IPS-18a (cell line): ENCODE measurements at regions not wholly inside any gene's neighbourhood (a gene's known extent, or its start where the extent isn't known, plus 50 kb on each side); places are given as distances from the start of the nearest gene placed in this dataset.
"Not testable (repeated sequence)": the region's sequence is repeated elsewhere in the genome, so short reads cannot be mapped to it uniquely, and the experiment has no call there.

ENCODE experiments used
- H3K27ac ChIP-seq: one replicate; pipeline ENCODE4 v1.5.1; 2013; ENCODE audit warnings: low read length
- H3K27me3 ChIP-seq: one replicate; pipeline ENCODE4 v1.6.1; 2013; ENCODE audit warnings: mild to moderate bottlenecking, low read length; ENCODE audit not compliant: control insufficient read depth, insufficient read depth
- H3K36me3 ChIP-seq: one replicate; pipeline ENCODE4 v1.6.1; 2013; ENCODE audit warnings: low read depth, low read length; ENCODE audit not compliant: control insufficient read depth
- H3K4me1 ChIP-seq: one replicate; pipeline ENCODE4 v1.6.1; 2013; ENCODE audit warnings: low read depth, low read length; ENCODE audit not compliant: control insufficient read depth
- H3K4me3 ChIP-seq: one replicate; pipeline ENCODE4 v1.5.1; 2013; ENCODE audit warnings: low read length
- H3K9ac ChIP-seq: one replicate; pipeline ENCODE4 v1.6.1; 2013; ENCODE audit warnings: mild to moderate bottlenecking, low read length, moderate library complexity
- H3K9me3 ChIP-seq: one replicate; pipeline ENCODE4 v1.6.1; 2013; ENCODE audit warnings: low read depth, low read length; ENCODE audit not compliant: control insufficient read depth

DNA sequence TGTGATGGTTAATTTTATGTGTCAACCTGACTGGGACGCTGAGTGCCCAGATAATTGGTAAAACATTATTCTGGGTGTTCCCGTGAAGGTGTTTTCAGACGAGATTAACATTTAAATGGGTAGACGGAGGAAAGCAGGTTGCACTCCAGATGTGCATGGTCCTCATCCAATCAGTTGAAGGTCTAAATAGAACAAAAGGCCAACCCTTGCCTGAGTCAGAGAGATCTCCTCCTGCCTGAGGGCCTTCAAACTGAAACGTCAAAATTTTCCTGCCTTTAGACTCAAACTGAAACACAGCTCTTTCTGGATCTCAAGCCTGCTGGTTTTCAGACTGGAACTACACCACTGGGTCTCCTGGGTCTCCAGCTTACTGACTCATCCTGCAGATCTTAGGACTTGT lies 73.5 kb downstream of the NPIPA8 start:
- not testable (repeated sequence) for H3K4me3 ChIP-seq, H3K27ac ChIP-seq, H3K36me3 ChIP-seq, H3K27me3 ChIP-seq, H3K4me1 ChIP-seq, H3K9ac ChIP-seq, H3K9me3 ChIP-seq

DNA sequence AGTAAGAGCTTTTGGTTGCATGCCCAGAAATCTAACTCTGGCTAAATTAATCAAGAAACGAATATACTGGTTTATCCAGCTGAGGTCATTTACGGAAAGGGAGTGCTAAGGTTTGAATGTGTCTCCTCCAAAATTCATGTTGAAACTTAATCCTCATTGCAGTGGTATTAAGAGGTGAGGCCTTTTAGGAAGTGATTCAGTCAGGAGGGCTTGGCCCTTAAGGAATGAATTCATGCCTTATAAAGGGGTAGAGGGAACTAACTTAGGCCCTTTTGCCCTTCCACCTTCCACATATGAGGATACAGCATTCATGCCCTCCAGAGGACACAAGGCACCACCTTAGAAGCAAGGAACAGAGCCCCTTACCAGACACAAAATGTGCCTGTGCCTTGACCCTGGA lies 74.7 kb downstream of the NPIPA8 start:
- H3K9ac ChIP-seq, H3K36me3 ChIP-seq, H3K4me1 ChIP-seq, H3K9me3 ChIP-seq, H3K4me3 ChIP-seq, H3K27ac ChIP-seq, H3K27me3 ChIP-seq: not testable (repeated sequence)

DNA sequence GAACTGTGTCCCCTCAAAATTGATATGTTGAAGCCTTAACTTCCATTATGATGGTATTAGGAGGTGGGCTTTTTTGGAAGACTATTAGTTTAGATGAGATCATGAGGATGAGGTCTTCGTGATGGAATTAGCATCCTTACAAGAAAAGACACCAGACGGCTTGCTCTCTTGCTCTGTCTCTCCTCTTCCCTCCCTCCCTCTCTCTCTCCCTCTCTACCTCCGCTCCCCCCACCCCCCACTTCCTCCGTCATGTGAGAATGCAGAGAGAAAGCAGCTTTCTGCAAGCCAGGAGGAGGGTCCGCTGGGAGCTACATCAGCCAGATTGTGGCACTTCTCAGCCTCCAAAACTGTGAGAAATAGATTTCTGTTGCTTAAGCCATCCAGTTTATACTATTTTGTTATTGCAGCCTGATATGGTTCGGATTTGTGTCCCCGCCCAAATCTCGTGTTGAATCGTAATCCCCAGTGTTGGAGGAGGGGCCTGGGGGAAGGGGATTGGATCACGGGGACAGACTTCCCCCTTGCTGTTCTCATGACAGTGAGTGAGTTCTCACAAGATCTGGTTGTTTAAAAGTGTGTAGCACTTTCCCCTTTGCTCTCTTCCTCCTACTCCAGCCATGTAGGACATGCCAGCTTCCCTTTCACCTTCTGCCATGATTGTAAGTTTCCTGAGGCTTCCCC lies 76.9 kb downstream of the NPIPA8 start:
- not testable (repeated sequence) for H3K27me3 ChIP-seq, H3K9me3 ChIP-seq, H3K27ac ChIP-seq, H3K4me1 ChIP-seq, H3K4me3 ChIP-seq, H3K9ac ChIP-seq, H3K36me3 ChIP-seq

DNA sequence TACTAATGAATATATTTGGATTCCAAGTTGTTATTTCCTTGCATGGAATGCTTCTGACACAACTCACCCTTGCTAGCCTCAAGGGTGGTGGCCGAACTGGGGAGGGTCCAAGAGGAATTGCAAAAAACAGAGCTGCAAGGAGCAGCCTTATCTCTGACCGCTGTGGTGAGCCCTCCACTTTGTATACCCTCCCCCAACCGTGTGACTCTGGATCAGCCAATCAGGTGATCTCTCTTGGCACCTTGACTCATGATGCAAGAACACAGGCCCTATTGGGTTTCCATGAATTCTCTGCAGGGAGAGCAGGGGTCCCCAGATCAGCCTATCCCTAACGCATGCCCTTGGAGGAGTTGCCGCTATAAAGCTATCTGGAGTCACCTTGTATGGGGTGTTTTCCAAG lies 83.6 kb downstream of the NPIPA8 start:
- H3K9ac ChIP-seq, H3K36me3 ChIP-seq, H3K27ac ChIP-seq: not testable (repeated sequence)

DNA sequence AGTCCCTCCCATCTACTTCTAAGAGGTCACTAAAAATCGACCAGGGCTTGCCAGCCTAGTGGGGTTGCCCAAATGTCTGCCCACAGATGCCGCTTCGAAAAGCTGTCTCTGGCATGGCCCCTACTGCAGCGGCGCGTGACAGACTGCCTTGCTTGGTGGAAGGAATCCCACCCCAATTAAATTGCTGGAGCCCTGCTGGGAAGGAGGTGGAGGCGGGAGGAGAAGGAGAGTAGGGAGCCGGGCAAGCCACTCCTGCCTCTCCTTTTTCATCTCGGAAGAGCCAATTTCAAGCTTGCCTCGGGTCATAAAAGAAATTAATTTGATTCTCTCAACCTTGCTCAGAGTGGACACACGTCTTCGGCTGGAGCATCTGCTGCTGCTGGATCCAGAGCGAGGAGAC lies 106.0 kb downstream of the NPIPA8 start:
- H3K9me3 ChIP-seq, H3K4me1 ChIP-seq: not testable (repeated sequence)

More for the DNA sequence above, 83.6 kb downstream of the NPIPA8 start:
- not testable (repeated sequence) for H3K4me3 ChIP-seq, H3K4me1 ChIP-seq, H3K27me3 ChIP-seq, H3K9me3 ChIP-seq

DNA sequence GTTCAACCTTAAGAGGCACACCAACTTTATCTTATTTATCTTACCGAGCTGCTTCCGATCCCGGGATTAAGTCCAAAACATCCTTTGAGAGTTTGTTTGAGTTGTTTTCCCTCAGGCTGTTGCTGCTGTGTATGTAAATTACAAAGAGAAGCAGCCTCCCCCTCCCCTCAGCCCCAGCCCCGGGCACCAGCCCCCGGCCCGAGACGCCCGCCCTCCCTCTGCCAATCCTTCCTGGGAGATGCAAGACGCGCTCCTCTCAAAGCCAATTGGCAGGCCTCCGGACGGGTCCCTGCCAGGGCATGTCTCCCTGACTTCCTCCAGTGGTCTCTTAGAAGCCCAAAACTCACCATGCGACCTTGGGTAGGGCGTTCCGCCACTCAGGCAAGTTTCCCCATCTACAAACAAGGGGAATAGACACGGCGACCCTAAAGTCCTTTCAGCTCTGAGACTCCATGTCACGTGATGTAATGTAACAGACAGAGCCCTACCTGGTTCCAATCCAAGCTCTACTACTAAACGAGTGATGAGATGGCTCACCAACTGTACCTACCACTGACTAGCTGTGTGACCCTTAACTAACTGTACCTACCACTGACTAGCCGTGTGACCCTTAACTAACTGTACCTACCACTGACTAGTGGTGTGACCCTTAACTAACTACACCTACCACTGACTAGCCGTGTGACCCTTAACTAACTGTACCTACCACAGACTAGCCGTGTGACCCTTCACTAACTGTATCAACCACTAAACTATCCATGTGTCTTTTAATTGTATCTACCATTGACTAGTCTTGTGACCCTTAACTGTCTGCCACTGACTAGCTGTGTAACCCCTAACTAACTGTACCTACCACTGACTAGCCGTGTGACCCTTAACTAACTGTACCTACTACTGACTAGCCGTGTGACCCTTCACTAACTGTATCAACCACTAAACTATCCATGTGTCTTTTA lies 114.2 kb downstream of the NPIPA8 start:
- not testable (repeated sequence) for H3K4me1 ChIP-seq

More for the DNA sequence above, 106.0 kb downstream of the NPIPA8 start:
- not testable (repeated sequence) for H3K36me3 ChIP-seq, H3K9ac ChIP-seq, H3K27ac ChIP-seq, H3K4me3 ChIP-seq, H3K27me3 ChIP-seq

DNA sequence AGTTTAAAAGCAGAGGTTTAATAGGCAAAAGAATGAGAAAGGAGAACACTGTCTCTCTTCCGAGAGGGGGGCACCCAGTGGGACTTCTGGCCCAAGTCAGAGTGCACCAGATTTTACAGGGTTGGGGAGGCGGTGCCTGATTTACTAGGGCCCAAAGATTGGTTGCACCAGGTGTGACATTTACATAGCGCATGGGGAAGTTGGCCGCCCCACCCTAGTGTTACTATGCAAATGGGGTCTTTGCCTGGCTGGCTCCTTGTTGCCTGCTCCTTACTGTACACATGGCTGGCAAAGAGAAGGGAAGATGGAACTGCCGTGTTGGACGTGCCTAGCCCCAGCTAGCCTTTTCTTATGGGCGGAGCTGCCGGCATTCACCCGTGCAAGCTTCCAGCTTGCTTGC lies 118.8 kb downstream of the NPIPA8 start:
- not testable (repeated sequence) for H3K36me3 ChIP-seq, H3K9ac ChIP-seq, H3K27ac ChIP-seq, H3K4me3 ChIP-seq, H3K4me1 ChIP-seq, H3K27me3 ChIP-seq, H3K9me3 ChIP-seq

More for the DNA sequence above, 114.2 kb downstream of the NPIPA8 start:
- H3K9ac ChIP-seq, H3K9me3 ChIP-seq, H3K36me3 ChIP-seq, H3K4me3 ChIP-seq, H3K27ac ChIP-seq, H3K27me3 ChIP-seq: not testable (repeated sequence)

DNA sequence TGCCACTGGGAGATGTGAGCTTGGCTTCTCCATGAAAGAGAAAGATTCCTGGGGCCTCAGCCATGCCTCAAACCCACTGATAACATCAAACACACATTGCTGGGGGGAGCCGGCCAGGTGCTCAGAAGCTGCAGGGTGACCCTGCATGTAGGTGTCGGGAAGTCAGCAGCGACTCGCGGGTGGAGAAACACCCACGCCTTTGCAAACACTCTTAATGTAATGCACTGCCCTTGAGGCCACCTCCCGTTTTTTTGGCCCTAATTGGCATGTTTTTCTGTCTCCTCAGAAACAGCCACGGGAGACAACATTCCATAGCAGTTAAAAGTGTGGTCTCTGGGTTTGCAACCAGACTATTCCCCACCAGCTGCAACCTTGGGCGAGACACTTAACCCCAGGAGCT lies 119.7 kb downstream of the NPIPA8 start:
- not testable (repeated sequence) for H3K9ac ChIP-seq, H3K36me3 ChIP-seq, H3K27ac ChIP-seq, H3K9me3 ChIP-seq, H3K4me1 ChIP-seq, H3K27me3 ChIP-seq, H3K4me3 ChIP-seq

DNA sequence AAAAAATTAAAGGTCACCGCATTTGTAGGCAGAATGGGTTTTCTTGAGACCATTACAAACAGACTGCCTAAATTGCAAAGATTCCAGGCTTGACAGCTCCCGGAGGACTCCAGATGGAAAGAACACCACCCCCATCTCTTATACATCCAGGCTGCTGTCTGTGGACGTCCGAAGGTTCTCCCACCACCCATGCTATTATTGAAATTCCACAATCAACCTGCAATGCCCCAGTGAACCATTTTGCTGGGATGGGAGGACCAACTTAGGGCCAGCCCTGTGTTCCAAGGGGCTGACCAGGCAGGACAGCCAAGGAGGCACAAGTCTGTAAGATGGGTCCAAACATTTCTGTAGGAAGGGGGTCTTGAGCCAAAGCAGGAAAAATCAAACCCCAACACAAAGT lies 122.7 kb downstream of the NPIPA8 start:
- not testable (repeated sequence) for H3K4me3 ChIP-seq, H3K27me3 ChIP-seq, H3K27ac ChIP-seq, H3K36me3 ChIP-seq, H3K4me1 ChIP-seq, H3K9ac ChIP-seq, H3K9me3 ChIP-seq

DNA sequence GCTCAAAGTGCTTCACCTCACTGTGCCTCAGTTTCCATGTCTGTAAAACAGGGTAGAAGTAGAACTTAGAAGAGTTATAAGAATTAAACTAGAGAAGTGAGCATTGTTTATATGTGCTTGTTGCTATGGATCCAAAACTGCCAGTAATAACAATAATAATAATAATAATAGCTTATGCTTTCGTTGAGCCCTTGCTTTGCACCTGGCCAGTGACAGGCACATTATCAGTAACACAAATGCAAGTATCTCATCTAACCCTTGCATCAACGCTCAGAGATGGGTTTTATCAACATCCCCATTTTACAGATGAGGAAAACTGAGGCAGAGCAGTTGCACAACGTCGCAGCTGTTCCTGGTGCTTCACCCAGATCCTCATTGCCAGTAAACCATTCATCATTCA lies 125.0 kb downstream of the NPIPA8 start:
- not testable (repeated sequence) for H3K27ac ChIP-seq, H3K4me1 ChIP-seq, H3K4me3 ChIP-seq, H3K36me3 ChIP-seq, H3K27me3 ChIP-seq, H3K9me3 ChIP-seq, H3K9ac ChIP-seq

DNA sequence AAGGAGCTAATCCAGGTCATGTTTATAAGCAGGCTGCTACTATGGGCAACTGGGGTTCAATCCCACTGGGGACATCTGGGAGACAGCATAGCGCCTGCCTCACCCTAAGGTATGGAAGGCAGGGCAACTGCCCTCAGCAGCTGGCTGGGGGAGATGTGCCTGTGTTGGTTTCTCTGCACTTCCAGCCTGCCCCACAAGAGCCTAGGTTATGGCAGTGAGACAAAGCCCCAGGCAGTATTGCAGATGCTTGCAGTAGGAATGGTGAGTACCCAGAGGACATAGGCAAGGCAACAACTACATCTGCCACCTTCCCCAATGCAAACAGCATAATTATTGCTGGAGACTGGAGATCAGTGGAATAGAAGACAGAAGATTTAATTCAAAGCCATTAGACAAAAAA lies 131.8 kb downstream of the NPIPA8 start:
- H3K4me3 ChIP-seq, H3K36me3 ChIP-seq, H3K4me1 ChIP-seq, H3K9me3 ChIP-seq, H3K27me3 ChIP-seq, H3K9ac ChIP-seq, H3K27ac ChIP-seq: not testable (repeated sequence)

DNA sequence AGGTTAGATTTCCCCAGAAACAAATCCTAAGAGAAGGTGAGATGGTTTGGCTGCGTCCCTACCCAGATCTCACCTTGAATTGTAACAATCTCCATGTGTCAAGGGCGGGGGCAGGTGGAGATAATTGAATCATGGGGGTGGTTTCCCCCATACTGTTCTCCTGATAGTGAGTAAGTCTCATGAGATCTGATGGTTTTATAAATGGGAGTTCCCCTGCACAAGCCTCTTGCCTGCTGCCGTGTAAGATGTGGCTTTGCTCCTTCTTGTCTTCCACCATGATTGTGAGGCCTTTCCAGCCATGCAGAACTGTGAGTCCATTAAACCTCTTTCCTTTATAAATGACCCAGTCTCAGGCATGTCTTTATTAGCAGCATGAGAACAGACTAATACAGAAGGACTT lies 132.2 kb downstream of the NPIPA8 start:
- not testable (repeated sequence) for H3K9ac ChIP-seq, H3K4me1 ChIP-seq

More for the DNA sequence above, 132.2 kb downstream of the NPIPA8 start:
- not testable (repeated sequence) for H3K36me3 ChIP-seq, H3K27ac ChIP-seq, H3K9me3 ChIP-seq, H3K27me3 ChIP-seq, H3K4me3 ChIP-seq
